NOMO-1 treated with dmso at 0.1 percent for 144 hours (cell line): ENCODE measurements at regions not wholly inside any gene's neighbourhood (a gene's known extent, or its start where the extent isn't known, plus 50 kb on each side); places are given as distances from the start of the nearest gene placed in this dataset.
"Not testable (repeated sequence)": the region's sequence is repeated elsewhere in the genome, so short reads cannot be mapped to it uniquely, and the experiment has no call there.

Experiments
- DNase-seq: peaks from one replicate; lab custom pipeline; 2025; ENCODE audit not compliant: unreplicated experiment; lab: John Stamatoyannopoulos, UW

GRCh38 chr20:12718619-12719018, 290.2 kb upstream of the SPTLC3 start:
- no peak for DNase-seq

DNA sequence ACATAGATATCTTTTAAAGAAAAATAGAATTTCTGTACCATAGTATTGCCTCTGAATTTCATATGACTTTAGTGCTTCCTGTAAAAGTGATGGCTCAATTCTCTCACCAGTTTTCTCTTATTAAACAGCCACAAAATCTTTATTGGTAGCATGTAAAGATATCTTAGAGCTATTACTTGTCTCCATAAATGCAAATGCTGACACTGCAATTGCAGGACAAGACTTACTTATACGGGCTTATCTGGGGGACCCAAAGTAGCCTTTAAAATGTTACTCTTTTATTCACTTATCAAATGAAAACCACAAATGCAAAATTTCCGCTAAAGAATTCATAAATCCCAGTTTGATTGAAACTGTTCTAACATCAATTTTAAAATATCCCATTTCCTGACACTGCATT, 287.1 kb upstream of the SPTLC3 start:
- no peak for DNase-seq

DNA sequence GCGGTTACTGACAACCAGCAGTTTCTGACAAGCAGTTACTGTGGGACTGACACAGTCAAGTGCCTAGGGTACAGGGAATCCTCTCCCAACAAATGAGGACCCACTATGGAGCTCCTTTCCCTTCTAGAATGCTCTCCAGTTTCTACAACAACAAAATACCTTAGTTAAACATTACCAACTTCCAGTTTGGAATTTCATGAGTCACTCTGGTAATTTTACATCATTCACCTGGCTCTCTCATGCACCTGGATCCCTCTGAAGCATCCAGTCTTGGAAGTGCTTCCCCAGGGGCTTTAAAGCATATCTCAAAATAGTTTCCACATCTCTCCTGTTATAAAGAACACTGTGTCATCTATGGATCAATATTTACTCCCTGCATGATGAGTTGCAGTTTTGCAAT, 286.7 kb upstream of the SPTLC3 start:
- no peak for DNase-seq

DNA sequence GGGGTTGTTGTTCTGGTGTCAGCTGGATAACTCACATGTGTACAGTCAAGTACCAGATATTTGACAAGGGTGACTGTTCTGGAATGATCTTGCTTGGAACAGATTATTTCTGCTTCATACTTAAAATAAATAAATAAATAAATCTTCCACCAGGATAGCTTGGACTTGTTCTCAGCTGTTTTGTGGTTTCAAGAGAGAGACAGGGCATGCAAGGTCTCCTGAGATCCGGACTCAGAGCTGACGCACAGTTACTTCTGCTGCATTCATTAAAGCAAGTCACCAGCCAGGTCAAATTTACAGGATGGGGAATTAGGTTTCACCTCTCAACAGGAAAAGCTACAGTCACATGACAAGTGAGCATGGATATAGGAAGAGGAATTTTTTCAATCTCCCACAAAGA, 285.0 kb upstream of the SPTLC3 start:
- no peak for DNase-seq

DNA sequence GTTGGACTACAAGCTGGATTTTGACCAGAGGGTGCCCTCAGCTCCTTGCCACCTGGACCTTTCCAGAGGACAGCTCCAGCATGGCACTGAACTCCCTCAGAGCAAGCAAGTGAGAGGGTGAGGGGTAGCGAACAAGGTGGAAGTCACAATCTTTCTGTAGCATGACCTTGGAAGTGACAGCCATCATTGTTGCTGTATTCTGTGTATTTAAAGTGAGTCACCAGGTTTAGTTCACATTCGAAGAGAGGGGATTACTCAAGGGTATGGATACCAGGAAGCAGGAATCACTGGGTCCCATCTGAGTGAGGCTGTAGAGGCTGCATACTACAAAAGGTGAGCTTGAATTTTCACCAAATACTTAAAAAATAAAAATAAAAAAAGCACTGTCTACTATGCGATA, 280.0 kb upstream of the SPTLC3 start:
- no peak for DNase-seq

DNA sequence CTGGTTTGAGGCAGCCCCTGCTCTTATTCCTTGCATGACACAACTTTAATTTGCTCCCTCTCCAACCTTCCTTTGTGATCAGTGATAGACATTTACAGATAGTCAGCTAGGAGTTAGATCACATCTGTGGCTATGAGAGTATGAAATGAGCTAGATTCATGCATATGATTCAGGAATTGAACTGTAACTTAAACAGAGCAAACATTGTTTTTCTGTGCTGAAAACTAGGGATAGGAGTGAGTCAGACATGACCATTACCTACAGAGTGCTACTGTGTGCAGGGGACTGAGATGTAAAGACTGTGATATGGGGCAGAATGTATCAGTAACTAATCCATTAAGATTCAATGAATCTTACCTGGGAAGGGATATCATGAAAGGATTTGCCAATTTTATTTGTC, 279.4 kb upstream of the SPTLC3 start:
- no peak for DNase-seq

DNA sequence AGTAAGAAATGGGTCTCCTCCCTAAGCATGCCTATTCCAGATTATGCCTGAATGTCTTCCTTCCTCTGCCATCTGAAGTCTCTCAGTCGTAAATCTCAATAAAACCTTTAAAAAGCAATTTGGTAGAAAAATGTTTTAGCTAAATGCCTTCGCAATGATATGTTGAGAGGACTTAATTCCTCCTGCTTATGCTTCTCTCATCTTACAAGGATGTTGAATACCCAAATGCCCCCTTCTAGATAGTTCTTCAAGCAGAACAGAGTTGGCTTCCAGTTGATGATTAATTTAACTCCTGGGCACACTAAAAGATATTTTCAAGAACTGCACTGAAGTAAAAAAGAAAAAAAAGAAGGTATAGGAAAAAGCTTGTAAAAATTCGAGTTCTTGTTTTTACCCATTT, 275.0 kb upstream of the SPTLC3 start:
- no peak for DNase-seq

GRCh38 chr20:12737497-12737896, 271.3 kb upstream of the SPTLC3 start:
- no peak for DNase-seq

- DNase-seq = no peak
Measured at GRCh38 chr20:12737900-12738299, 270.9 kb upstream of the SPTLC3 start.

GRCh38 chr20:12740647-12741046, 268.1 kb upstream of the SPTLC3 start:
- DNase-seq = no peak

- no peak for DNase-seq
Measured at GRCh38 chr20:12744037-12744436, 264.7 kb upstream of the SPTLC3 start.

DNA sequence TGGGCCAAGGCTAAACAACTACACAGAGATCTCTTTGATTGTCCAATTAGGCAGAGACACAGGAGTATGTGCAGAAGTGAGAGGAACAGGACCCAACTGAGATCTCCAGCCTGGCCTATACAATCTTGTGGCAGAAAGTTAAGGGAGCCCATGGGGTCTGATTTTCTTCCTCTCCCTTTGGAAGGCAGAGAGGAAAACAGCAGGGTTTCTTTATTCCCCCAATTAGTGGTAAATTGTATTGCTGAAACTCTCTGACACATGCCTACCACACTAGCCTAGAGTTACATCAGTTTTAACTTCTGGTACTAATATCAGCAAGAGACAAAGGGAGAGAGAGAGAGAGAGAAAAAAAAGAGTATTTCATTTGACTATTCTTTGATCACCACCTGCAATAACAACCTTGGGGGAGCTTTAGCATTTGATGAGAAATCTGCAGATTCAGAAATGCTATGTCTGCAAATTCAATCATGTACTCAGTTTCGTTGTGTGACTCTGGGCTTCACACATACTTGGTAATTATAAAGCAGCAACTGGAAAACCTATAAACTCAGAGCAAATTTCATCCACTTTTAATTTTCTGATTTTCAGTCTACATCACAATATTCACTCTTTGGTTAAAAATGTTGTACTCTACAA, 260.3 kb upstream of the SPTLC3 start:
- no peak for DNase-seq

- DNase-seq = no peak
Measured at GRCh38 chr20:12750221-12750620, 258.6 kb upstream of the SPTLC3 start.

DNA sequence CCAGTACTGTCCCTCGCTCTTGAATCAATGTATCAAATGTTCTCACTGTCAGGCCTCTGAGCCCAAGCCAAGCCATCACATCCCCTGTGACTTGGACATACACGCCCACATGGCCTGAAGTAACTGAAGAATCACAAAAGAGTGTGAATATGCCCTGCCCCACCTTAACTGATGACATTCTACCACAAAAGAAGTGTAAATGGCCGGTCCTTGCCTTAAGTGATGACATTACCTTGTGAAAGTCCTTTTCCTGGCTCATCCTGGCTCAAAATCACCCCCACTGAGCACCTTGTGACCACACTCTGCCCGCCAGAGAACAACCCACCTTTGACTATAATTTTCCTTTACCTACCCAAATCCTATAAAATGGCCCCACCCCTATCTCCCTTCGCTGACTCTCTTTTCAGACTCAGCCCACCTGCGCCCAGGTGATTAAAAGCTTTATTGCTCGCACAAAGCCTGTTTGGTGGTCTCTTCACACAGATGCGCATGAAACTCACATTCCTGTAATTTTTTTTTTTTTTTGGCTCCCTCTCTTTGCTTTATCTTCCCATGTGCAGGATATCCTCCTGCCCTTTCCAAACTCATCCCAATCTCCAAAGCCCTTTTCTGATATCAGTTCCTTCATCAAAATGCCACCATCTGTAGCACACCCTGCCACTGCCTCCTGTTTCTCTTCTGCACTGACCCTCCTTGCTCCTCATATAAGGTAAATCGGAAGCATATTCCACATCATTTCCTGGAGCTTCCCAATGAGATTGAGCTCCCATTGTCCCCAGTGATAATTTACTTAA, 255.7 kb upstream of the SPTLC3 start:
- DNase-seq = not testable (repeated sequence)

- DNase-seq = not testable (repeated sequence)
Measured at GRCh38 chr20:12753742-12754141, 255.0 kb upstream of the SPTLC3 start.

DNA sequence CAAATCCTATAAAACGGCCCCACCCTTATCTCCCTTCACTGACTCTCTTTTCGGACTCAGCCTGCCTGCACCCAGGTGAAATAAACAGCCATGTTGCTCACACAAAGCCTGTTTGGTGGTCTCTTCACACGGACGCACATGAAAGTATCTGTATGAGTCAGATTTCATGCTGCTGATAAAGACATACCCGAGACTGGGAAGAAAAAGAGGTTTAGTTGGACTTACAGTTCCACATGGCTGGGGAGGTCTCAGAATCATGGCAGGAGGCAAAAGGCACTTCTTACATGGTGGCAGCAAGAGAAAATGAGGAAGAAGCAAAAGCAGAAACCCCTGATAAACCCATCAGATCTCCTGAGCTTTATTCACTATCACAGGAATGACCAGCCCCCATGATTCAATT, 249.3 kb upstream of the SPTLC3 start:
- DNase-seq = not testable (repeated sequence)

DNA sequence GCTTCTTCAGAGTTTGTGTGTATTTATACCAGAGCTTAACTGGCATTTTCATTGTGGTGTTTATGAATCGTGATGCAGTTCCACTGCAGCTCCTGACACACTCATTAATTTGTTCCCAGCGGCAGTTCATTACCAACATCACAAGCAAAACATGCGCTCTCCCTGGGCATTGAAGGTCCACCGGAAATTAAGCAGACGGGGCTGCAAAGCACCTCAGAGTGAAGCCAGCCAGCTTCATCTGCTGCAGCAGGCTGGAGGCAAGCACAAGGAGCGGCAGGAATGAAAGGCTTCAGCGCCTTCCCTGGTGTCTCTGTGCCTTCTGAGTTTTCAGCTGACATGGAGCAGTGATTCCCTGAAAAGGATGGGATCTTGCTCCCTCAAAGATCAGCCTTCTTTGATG, 246.0 kb upstream of the SPTLC3 start:
- DNase-seq = no peak

DNA sequence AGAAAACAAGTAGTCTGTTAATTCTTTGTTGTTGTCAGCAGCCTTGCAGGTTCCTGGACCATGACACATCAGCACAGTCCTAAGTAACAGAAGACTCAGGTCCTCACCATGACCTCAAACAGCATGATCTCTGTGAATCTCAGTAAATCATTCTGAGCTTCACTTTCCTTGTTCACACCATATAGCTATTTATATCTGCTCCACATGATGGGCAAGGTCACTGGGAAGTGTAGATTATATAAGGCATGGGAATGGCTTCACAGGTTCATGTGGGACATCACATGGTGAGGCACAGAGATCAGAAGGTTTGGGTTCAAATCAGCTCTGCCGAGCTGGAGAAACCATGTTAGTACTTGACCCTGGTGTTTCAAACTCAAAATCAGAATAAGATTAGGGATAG, 245.4 kb upstream of the SPTLC3 start:
- DNase-seq = no peak

GRCh38 chr20:12764053-12764452, 244.7 kb upstream of the SPTLC3 start:
- no peak for DNase-seq

- no peak for DNase-seq
Measured at GRCh38 chr20:12764851-12765250, 243.9 kb upstream of the SPTLC3 start.

DNA sequence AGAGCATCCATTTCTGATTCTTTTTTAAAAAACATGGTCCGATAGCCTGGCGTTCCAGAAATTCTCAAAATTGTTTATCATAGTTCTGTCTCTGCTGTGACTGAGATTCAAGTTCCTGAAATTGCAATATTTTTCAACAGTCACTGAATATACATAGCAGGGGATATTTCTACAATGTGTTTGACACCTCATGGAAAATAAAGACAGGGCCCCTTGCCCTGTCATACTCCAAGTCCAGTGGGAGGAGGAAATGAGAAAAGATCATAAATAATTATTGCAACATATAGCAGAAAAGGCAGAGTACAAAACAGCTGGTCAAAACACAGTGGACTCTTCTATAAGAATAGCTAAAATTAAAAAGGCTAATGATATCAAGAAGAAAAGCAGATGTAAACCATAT, 234.8 kb upstream of the SPTLC3 start:
- no peak for DNase-seq

GRCh38 chr20:12775041-12775440, 233.7 kb upstream of the SPTLC3 start:
- DNase-seq = no peak

- no peak for DNase-seq
Measured at GRCh38 chr20:12777016-12777415, 231.8 kb upstream of the SPTLC3 start.
